Stimulated activated CD4-positive, alpha-beta T cell treated with anti-CD3 and anti-CD28 coated beads, TNF-alpha, amount 100 ng/mL, for 48 hours (primary cell): ENCODE measurements at regions not wholly inside any gene's neighbourhood (a gene's known extent, or its start where the extent isn't known, plus 50 kb on each side); places are given as distances from the start of the nearest gene placed in this dataset.
"Not testable (repeated sequence)": the region's sequence is repeated elsewhere in the genome, so short reads cannot be mapped to it uniquely, and the experiment has no call there.

ENCODE experiments used
- DNase-seq, 3 donors: peaks; one replicate each; pipeline ENCODE4 v3.0.0-alpha.2; 2020; ENCODE audit warnings: low read depth in 3 of 3

DNA sequence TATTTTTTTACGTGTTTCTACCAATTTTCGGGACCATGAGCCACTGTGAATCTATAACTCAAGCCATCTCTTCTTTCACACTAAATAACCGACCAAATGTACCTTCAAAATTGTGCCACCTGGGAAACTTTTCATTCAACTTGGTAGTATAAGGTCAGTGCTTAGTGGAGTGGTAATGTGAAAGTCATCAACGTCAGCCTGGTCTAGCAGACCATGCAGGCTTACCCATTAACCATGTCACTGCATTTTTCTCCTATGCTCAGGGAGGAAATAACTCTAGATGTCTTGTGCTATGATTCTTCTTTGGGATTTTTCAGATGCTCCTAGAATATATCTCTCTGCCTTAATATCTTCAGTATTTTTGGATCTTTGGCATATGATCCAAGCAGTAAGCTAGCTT lies 1075.4 kb upstream of the POT1 start:
- DNase-seq = no peak

DNA sequence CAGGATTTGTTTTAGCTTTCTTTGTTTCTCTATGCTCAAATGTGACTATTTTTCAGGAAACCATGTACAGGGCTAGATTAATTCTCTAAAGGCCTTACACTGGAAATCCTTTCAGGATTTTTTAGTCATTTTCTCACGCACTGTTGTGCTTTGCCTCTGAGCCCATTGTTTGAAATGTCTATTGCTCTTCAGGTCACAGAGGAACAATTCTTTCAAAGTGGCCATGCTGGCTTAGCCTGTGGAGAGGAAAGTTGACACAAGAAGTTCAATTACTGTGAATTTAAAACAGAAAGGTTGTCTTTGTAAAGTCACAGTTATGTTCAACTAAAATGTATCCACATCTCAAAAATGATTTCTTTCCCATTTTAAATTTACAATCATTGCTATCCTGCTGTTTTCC lies 1071.7 kb upstream of the POT1 start:
- no peak for DNase-seq

DNA sequence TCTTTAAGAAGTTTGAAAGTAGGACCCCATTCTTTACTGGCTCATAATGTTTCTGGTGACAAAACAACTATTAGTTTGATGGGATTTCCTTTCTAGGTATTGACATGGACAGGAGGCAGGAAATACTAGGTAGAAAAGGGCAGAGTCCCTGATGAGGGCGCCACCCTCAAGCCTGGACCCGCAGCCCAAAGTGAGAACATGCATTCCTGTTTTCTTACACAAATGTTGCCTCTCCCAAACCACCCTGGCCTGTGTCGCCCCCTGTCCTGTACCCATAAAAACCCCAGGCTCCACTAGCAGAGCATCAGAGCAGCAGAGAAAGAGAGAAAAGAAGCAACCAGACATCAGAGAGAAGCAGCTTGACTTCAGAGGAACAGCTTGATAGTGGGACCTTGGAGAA lies 1055.2 kb upstream of the POT1 start:
- DNase-seq = no peak

DNA sequence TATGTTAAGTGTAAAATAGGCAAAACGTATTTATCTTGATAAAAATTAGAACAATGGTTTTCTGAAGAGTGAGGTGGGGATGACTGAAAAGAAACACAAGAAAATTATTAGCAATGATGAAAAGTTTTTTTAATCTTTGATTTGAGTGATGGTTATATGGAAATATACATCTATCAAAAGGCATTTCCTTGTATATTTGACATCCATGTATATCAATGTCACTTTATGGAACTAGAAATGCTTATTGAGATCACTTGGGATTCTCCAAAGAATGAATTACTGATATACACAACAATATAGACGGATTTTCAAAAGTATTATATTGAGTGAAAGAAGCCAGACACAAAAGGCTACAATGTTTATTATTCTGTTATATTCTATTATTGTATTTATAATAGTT lies 1042.0 kb upstream of the POT1 start:
- DNase-seq = no peak

DNA sequence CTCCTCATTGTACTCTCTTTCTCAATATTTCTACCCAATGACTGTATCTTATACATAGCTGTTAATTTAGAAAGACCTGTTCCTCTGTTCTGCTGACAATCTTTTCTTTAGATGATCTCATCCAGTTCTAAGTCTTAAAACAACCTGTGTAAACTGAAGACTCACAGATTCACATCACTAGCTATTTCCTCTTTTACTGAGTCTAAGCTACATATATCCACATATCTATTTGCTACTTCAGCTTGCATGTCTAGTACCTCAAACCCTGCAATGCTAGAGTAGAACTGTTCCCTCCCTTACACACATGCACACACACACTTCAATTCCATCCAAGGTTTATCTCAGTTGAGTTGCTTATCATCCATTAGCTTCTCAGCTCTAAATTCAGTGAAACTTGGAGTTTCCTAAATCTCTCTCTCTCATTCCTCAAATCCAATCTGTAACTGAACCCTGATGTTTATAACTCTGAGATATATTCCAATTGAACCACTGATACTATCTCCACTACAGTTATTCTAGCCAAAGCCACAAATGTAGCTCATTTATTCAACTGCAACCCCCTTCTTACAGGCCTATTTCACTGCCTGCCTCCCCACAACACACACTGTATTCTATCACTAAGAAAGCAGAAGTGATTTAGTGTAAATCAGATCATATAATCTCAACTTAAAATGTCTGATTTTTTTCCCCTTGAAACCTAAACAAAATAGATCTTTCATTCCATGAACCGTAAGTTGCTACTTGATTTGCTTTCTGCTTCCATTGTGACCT lies 1036.8 kb upstream of the POT1 start:
- DNase-seq = no peak

DNA sequence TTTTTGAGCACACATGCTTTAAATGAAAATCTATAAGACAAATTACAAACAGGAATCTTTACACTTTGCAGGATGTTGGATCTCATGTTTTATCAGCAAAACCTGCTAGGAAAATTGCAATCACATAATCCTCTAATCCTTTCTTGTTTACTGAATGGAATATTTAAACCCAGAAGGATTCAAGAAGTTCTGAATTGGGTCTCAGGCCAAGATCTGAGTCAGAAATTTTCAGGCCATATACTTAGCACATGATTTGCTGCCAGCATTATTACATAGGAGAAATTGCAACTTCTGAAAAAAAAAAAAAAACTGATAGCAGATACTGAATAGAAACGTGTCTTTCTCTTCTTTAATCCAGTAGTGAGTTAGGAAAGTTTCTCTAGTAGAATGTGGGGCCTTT lies 1005.3 kb upstream of the POT1 start:
- DNase-seq = no peak

DNA sequence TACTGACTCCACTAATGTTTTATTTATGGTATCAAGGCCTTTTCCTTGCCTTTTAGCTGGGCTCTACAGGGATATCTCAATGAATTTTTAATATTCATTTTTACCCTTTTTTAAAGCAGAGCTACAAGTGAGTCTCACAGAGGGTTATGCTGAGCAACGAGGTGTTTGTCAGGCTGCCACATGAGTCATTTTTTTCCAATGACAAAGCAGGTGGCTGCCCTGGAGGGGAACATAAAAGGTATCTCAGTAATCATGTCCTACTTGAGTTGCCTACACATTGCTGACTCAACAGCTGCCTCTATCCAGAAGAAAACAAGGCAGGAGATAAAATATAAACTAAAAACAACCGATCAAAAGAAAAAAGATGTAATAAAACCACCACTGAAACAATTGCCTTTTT lies 1004.9 kb upstream of the POT1 start:
- DNase-seq = no peak

DNA sequence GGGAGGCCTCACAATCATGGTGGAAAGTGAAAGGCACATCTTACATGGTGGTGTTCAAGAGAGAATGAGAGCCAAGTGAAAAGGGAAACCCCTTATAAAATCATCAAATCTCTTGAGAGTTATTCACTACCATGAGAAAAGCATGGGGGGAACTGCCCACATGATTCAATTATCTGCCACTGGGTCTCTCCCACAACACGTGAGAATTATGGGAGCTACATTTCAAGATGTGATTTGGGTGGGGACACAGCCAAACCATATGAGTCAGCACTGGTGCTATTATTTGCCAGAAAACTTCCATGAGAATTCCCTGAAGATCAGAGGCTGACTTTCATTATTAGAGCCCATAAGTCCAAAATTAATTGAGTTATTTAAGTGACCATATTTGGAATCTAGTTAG lies 1001.2 kb upstream of the POT1 start:
- no peak for DNase-seq

DNA sequence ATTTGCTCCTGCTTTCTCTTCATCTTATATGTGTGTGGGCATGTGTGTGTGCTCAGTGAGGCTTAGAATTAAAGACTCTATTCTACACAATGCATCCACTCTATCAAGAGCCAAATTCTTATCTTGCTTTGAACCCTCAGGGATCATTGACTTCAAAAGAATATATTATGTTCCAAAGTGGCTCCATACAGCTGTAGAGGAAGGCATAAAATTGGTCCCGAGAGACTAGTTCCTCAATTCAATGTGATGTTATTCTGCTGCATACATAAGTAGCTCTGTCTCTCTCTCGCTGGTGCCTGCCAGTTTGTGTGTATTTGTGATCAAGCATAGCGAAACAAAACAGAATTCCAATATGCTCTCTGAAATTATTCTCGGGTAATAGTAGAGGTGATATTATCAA lies 997.9 kb upstream of the POT1 start:
- DNase-seq = no peak

DNA sequence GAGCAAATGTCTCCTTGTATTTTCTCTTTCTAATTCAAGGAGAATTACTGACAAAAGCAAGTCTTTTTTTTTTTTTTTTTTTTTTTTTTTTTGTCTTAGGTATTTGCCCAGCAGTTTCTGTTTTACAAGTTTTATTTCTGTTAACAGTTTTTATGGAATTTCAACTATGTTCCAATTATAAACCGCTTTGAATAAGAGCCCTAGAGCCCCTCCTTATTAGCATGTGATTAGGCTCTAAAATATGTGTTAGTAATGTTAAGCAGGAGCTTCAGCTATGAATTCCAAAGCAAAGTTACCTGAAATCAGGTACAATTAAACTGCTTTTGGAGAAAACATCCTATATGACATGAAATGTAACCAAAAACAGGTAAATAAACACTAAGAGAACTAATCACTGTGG lies 997.0 kb upstream of the POT1 start:
- DNase-seq = no peak

DNA sequence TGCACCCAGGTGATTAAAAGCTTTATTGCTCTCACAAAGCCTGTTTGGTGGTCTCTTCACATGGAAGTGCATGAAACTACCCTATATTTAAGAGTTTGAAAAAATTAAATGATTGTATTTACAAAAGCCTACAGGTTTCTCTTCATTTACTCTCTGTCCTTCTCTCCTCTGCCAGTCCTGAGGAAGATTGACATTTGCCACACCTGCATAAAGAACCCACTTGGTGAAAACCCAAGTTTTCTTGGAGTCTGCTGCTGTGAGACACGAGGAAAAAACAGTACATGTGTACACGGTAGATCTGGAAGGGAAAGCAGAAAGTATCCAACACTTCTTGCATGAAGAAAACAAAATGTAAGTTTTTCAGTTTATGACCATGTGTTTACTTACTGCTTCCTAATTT lies 994.4 kb upstream of the POT1 start:
- DNase-seq = no peak

DNA sequence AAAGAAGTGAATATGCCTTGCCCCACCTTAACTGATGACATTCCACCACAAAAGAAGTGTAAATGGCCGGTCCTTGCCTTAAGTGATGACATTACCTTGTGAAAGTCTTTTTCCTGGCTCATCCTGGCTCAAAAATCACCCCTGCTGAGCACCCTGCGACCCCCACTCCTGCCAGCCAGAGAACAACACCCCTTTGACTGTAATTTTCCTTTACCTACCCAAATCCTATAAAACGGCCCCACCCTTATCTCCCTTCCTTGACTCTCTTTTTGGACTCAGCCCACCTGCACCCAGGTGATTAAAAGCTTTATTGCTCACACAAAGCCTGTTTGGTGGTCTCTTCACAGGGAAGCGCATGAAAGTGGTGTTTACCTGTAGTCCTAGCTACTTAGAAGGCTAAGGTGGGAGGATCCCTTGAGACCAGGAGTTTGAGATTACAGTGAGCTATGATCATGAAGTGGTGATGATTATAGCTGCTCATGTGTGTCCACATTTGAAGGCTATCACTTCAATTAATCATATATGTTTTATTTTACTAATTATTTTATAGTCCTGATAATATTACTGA lies 985.8 kb upstream of the POT1 start:
- DNase-seq = not testable (repeated sequence)

DNA sequence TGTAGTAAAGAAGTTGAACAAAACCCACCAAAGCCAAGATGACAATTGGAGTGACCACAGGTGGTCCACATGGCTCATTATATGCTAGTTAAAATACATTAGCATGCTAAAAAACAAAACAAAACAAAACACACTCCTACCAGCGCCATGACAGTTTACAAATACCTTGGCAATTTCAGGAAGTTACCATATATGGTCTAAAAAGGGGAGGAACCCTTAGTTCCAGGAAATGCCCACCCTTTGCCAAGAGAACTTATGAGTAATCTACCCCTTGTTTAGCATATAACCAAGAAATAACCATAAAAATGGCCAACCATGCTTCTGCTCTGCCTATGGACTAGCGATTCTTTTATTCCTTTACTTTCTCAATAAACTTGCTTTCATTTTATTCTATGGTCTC lies 979.1 kb upstream of the POT1 start:
- DNase-seq = no peak

DNA sequence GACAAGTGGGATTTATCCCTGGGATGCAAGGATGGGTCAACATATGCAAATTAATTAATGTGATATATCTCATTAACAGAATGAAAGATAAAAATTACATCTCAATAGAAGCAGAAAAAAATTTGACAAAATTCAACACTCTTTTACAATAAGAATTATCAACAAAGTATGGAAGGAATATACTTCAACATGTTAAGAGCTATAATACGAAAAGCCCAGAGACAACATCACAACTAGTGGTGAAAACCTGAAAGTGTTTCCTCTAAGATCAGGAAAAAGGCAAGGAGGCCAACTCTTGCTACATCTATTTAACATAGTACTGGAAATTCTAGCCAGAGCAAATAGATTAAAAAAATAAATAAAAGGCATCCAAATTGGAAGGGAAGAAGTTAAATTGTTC lies 970.0 kb upstream of the POT1 start:
- no peak for DNase-seq

DNA sequence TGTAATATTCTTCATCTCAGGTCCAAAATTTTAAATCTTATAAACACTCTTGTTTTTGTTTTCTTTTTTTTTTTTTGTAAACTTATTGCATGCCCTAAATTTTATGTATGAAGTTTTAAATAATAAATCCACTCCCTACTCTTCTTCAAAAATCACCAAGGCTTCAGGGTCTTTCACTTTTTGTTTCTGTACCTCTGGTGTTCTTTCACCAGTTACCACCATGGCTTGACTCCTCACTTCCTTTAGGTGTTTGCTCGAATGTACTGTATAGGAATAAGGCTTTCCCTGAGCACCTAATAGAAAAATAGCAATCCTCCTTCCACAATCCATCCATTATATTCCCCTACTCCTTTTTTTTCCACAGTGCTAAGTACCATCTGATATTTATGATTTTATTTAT lies 962.8 kb upstream of the POT1 start:
- no peak for DNase-seq

DNA sequence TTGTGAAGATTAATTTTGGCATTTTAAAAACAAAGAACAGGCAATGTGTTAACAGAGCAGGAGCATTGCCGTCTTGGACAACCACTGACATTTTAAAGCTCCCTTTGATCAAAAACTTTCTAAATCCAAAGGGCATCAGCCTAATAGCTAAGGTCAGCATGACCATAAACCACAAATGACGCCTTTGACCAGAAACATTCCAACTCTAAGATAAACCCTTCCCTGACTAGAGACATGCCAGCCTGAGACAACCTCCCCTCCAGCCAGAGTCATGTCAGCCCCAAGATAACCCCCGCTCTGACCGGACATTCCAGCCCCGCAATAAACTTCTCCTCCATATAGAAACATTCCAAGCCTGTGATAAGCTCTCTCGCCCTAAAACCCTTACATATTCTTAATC lies 949.4 kb upstream of the POT1 start:
- DNase-seq = no peak

DNA sequence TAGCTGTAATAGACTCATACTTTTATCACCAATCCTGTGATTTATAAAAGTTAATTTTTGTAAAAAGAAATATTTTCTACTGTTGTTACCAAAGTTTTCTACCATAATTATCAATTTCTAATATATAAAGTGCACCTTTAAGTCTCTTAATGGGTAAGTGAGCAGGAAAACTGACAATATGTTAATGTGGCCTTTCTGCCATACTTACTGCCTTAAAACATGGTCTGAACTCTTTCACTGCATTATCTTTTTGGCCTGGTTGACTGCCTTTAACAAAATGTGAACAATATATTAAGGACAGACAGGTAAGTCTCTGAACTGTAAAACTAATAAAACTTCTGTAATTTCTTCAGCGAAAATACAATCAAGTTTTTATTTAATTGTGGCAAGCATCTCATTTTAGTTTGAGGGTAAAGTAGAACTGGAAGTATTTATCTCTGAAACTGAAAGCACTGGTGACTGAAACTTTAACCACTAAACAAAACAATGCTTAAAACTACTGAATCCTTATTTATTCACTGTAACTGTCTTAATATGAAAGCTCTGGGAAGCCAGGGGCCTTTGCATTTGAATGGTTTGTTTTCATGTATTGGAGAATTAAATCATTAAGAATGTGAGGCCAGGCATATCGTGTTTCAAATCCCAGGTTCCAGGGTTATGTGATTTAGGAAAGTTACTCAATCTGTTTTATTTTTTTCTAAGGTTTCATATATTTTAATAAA lies 948.8 kb upstream of the POT1 start:
- no peak for DNase-seq

DNA sequence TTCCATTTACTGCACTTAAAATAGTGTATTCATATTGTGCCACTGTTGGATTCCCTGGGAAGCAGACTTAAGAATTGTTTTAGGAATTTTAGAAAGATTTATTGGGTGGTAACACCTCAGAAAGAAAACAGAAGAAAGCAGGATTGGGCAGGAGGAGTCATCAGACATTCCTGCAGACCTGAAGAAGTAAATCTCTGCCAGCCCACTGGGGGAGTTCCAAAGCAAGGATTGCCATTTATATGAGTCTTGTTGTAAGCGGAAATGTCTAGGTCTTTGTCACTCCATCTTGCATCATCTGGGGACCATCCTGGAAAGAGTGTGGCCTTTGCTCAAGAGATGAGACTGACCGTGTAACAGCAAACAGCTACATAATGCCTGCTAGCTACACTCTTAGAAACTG lies 947.6 kb upstream of the POT1 start:
- DNase-seq = no peak

DNA sequence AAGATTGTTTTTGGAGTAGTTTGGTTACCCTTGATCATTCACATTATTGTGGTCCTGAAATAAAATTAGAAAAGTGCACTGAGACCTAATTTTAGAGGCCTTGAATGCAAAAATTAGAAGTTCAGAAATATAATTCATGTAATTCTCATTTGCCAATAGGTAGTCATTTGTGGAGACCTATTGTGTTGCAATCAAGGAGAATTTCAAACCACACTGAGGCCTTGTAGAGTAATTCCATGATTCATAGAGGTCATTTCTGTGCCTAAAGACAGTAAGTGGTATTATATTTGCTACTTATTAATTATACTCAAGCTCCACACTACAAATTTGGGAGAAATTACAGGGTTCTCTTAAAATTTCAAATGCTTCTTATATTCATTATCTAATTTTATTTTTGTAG lies 946.8 kb upstream of the POT1 start:
- DNase-seq = no peak

DNA sequence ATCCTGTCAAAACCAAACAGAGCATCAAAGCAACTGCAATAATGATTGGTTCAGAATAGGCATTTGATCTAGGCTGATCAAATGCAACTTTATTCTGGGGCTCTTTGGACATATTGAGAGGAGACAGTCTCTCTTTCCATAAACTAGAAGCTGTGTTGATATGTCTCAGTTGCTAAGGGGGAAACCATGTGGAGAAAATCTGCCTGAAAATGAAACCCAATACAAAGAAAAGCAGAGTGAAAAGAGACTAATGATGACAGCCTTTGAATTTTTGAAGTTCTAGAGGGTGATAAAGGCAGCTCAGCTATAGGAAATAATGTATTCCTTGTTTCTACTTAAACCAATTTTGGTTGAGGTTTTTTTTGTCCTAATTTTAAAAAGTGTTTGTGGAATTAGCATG lies 941.8 kb upstream of the POT1 start:
- DNase-seq = no peak

DNA sequence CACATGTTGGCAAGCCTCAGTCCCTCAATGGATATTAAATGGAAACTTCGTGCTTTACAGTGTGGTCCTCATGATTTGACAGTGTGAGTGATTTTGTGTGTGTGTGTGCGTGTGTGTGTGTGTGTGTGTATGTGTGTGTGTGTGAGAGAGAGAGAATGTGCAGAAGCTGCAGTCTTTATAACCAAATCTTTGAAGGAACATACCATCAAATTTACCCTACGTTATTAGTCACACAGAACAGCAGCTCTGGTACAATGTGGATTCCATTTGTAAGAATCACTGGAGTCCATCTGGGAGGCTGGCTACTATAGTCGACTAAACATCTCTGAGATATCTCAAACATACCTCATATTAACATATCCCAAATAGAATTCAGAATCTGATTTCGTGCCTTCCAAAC lies 928.0 kb upstream of the POT1 start:
- no peak for DNase-seq

DNA sequence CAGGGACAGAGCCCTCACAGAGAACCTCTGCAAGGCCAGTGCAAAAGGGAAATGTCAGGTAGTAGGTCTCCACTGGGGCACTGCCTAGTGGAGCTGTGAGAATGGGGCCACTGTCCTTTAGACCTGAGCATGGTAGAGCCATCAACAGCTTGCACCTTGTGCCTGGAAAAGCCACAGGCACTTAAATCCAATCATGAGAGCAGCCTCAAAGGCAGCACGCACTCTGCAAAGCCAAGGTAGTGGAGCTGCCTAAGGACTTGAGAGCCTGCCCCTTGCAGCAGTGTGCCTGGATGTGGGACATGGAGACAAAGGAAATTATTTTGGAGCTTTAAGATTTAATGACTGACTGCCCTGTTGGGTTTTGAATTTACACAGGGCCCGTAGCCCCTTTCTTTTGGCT lies 918.5 kb upstream of the POT1 start:
- DNase-seq = no peak

DNA sequence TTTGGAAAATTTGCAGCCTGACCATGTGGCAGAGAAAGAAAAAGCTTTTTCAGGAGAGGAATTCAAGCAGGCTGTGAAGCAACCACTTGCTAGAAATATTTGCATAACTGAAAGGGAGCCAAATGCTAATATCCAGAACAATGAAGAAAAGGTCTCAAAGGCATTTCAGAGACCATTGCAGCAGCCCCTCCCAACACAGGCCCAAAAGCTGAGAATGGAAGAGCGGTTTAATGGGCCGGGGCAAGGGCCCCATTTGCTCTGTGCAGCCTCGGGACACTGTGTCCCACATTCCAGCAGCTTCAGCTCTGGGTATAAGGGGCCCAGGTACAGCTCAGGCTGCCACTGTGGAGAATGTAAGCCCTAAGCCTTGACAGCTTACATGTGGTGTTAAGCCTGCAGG lies 918.1 kb upstream of the POT1 start:
- DNase-seq = no peak
